ENCODE measurements at regions not wholly inside any gene's neighbourhood (a gene's known extent, or its start where the extent isn't known, plus 50 kb on each side); places are given as distances from the start of the nearest gene placed in this dataset.
"Not testable (repeated sequence)": the region's sequence is repeated elsewhere in the genome, so short reads cannot be mapped to it uniquely, and the experiment has no call there.

DNA sequence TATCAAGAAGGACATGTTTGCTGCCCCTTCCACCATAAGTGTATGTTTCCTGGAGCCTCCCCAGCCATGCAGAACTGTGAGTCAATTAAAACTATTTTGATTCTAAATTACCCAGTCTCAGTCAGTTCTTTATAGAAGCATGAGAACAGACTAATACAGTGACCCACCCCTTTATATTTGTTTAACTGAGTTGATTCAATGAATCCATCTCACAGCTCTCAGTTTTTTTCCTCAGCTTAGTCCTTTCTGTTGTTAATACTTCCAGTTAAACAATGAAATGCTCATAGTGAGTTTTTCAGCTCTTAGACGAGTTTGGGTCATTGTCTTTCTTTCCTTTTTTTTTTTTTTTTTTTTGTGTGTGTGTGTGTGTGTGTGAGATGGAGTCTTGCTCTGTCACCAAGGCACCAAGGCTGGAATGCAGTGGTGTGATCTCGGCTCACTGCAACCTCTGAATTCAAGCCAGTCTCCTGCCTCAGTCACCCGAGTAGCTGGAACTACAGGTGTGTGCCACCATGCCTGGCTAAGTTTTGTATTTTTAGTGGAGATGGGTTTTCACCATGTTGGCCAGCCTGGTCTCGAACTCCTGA, 417.9 kb upstream of the ZNG1F start:
- not testable (repeated sequence) for DNase-seq

DNA sequence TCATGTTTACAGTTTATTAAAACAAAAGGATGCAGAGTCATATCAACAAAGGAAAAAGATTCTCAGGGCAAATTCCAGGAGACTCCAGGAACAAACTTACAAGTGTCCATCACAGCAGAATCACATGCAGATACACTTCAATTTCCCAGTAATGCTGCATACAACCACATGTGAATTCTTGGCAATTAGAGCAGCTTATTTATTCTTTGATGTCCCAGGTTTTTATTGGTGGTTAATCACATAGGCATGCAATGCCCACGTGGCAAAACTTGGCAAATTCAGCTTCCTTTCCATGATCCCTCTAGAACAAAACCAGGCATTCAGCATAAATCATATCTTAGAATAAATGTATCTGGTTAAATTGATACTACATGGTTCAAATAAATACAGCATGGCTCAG, 376.5 kb upstream of the ZNG1F start:
- DNase-seq, result not testable (repeated sequence)

Data from OCI-M1 (cell line).